ENCODE measurements at regions not wholly inside any gene's neighbourhood (a gene's known extent, or its start where the extent isn't known, plus 50 kb on each side); places are given as distances from the start of the nearest gene placed in this dataset.

- Histone ChIP-seq H3K9me3 (ENCODE audit: insufficient read depth, low read depth, low read length) (peaks cover 5% of the 10 kb centered on the region), H3K4me2 (ENCODE audit: low read length) (no peak overlapping the region), H4K20me1 (ENCODE audit: insufficient read depth, low read length) (no peaks in the 10 kb centered on the region), H3K4me3 (ENCODE audit: insufficient read depth, low read depth, low read length) (no peak overlapping the region), H3K27me3 (ENCODE audit: insufficient read depth, low read length) (no peaks in the 10 kb centered on the region), H3K79me2 (ENCODE audit: insufficient read depth, low read length) (no peaks in the 10 kb centered on the region), H2AFZ (ENCODE audit: low read depth, low read length) (no peak overlapping the region), H3K27ac (ENCODE audit: low read depth, low read length) (no peak overlapping the region), H3K4me1 (ENCODE audit: insufficient read depth, low read length) (peaks cover 30% of the 10 kb centered on the region), H3K36me3 (ENCODE audit: insufficient read depth, low read length) (no peaks in the 10 kb centered on the region), H3K9ac (ENCODE audit: low read length) (no peak overlapping the region)
- no peak for DNase-seq (ENCODE audit: low read depth)
- TF ChIP-seq EZH2 (IDR thresholded peaks at IDR 0.05; ENCODE audit: insufficient read depth, low read length), result no peak
- TF ChIP-seq CTCF (IDR thresholded peaks at IDR 0.05; ENCODE audit: insufficient read depth, low read depth, low read length), result no peak
- Mint-ChIP-seq H3K9me3 (ENCODE audit: unreplicated experiment) (peaks cover 9% of the 10 kb centered on the region), H3K4me3 (ENCODE audit: unreplicated experiment) (no peak overlapping the region), H3K36me3 (ENCODE audit: low read depth, unreplicated experiment) (no peaks in the 10 kb centered on the region), H3K27me3 (ENCODE audit: low read depth, unreplicated experiment) (peaks cover 24% of the 10 kb centered on the region), H3K4me1 (ENCODE audit: low read depth, unreplicated experiment) (peaks cover 31% of the 10 kb centered on the region), H3K27ac (ENCODE audit: unreplicated experiment) (no peak overlapping the region)
- no peak for FAIRE-seq
These were observed 156.4 kb downstream of the CD83 start for GRCh38 chr6:14274016-14274415.

GRCh38 chr6:14274546-14275492, 157.2 kb downstream of the CD83 start:
- no peak for FAIRE-seq
- Mint-ChIP-seq H3K4me3 (ENCODE audit: unreplicated experiment) (no peak overlapping the region), H3K36me3 (ENCODE audit: low read depth, unreplicated experiment) (no peaks in the 10 kb centered on the region), H3K27me3 (ENCODE audit: low read depth, unreplicated experiment) (peaks cover 24% of the 10 kb centered on the region), H3K9me3 (ENCODE audit: unreplicated experiment) (peaks cover 9% of the 10 kb centered on the region), H3K4me1 (ENCODE audit: low read depth, unreplicated experiment) (peaks cover 31% of the 10 kb centered on the region), H3K27ac (ENCODE audit: unreplicated experiment) (no peak overlapping the region)
- DNase-seq (ENCODE audit: low read depth), result peak; percentile 16
- Histone ChIP-seq H3K36me3 (ENCODE audit: insufficient read depth, low read length) (no peaks in the 10 kb centered on the region), H3K4me3 (ENCODE audit: insufficient read depth, low read depth, low read length) (no peak overlapping the region), H3K79me2 (ENCODE audit: insufficient read depth, low read length) (no peaks in the 10 kb centered on the region), H3K9ac (ENCODE audit: low read length) (no peak overlapping the region), H3K9me3 (ENCODE audit: insufficient read depth, low read depth, low read length) (peaks cover 5% of the 10 kb centered on the region), H3K27me3 (ENCODE audit: insufficient read depth, low read length) (no peaks in the 10 kb centered on the region), H3K4me1 (ENCODE audit: insufficient read depth, low read length) (peaks cover 30% of the 10 kb centered on the region), H3K4me2 (ENCODE audit: low read length) (no peak overlapping the region), H3K27ac (ENCODE audit: low read depth, low read length) (no peak overlapping the region), H2AFZ (ENCODE audit: low read depth, low read length) (no peak overlapping the region), H4K20me1 (ENCODE audit: insufficient read depth, low read length) (no peaks in the 10 kb centered on the region)
- TF ChIP-seq EZH2 (IDR thresholded peaks at IDR 0.05; ENCODE audit: insufficient read depth, low read length), result no peak
- no peak for TF ChIP-seq CTCF (IDR thresholded peaks at IDR 0.05; ENCODE audit: insufficient read depth, low read depth, low read length)

- TF ChIP-seq CTCF (IDR thresholded peaks at IDR 0.05; ENCODE audit: insufficient read depth, low read depth, low read length), result no peak
- TF ChIP-seq EZH2 (IDR thresholded peaks at IDR 0.05; ENCODE audit: insufficient read depth, low read length), result no peak
- DNase-seq (ENCODE audit: low read depth), result peak; percentile 47
- no peak overlapping the region for H3K27ac ChIP-seq (ENCODE audit: low read depth, low read length)
- H3K9ac ChIP-seq (ENCODE audit: low read length), result no peak overlapping the region
- Mint-ChIP-seq H3K4me1 (ENCODE audit: low read depth, unreplicated experiment) (peaks cover 31% of the 10 kb centered on the region), H3K27me3 (ENCODE audit: low read depth, unreplicated experiment) (peaks cover 27% of the 10 kb centered on the region), H3K9me3 (ENCODE audit: unreplicated experiment) (peaks cover 12% of the 10 kb centered on the region), H3K27ac (ENCODE audit: unreplicated experiment) (no peak overlapping the region), H3K36me3 (ENCODE audit: low read depth, unreplicated experiment) (no peaks in the 10 kb centered on the region), H3K4me3 (ENCODE audit: unreplicated experiment) (no peak overlapping the region)
- peaks cover 5% of the 10 kb centered on the region for H3K9me3 ChIP-seq (ENCODE audit: insufficient read depth, low read depth, low read length)
- FAIRE-seq, result no peak
- no peaks in the 10 kb centered on the region for H3K27me3 ChIP-seq (ENCODE audit: insufficient read depth, low read length)
- H3K36me3 ChIP-seq (ENCODE audit: insufficient read depth, low read length), result no peaks in the 10 kb centered on the region
- no peaks in the 10 kb centered on the region for H3K79me2 ChIP-seq (ENCODE audit: insufficient read depth, low read length)
- no peaks in the 10 kb centered on the region for H4K20me1 ChIP-seq (ENCODE audit: insufficient read depth, low read length)
- no peak overlapping the region for H3K4me2 ChIP-seq (ENCODE audit: low read length)
- H2AFZ ChIP-seq (ENCODE audit: low read depth, low read length), result no peak overlapping the region
- peaks cover 29% of the 10 kb centered on the region for H3K4me1 ChIP-seq (ENCODE audit: insufficient read depth, low read length)
- H3K4me3 ChIP-seq (ENCODE audit: insufficient read depth, low read depth, low read length), result no peak overlapping the region
These were observed 157.9 kb downstream of the CD83 start for GRCh38 chr6:14275493-14275851.
